ENCODE measurements at regions not wholly inside any gene's neighbourhood (a gene's known extent, or its start where the extent isn't known, plus 50 kb on each side); places are given as distances from the start of the nearest gene placed in this dataset.

DNA sequence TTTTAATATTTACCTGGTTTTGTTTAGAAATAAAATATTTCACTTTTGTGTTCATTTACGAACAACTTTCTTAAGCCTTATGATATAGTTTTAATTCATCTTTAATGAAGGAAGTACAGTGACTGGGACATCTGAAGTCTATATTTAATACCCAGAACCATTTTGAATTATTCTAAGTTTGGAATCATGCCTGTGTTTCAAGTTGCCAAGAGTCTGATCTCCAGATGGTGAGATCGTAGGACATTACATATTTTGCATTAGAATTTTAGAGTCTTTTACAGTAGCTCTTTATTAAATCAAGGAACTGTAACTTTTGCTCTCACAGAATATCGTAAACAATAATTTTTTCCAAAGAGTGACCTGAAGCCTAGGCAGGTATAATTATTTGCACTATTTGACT lies 420.7 kb downstream of the SI start:
- Histone ChIP-seq H3K18ac (ENCODE audit: insufficient read length, low read depth, low read length) (no peak overlapping the region), H3K56ac (ENCODE audit: insufficient read length, low read depth, low read length) (no peak overlapping the region), H3K27me3 (ENCODE audit: insufficient read depth, low read length) (no peaks in the 10 kb centered on the region), H4K20me1 (ENCODE audit: control insufficient read depth, insufficient read depth, insufficient read length) (no peaks in the 10 kb centered on the region), H2BK20ac (ENCODE audit: low read depth, low read length, poor library complexity, severe bottlenecking) (no peak overlapping the region), H2BK120ac (ENCODE audit: low read depth, low read length, poor library complexity, severe bottlenecking) (no peak overlapping the region), H3K23ac (ENCODE audit: insufficient read length, low read depth, low read length) (no peak overlapping the region), H2AK5ac (ENCODE audit: insufficient read length, low read length) (no peak overlapping the region), H3K9me3 (ENCODE audit: control insufficient read depth, low read depth, low read length) (no peaks in the 10 kb centered on the region), H3K79me1 (ENCODE audit: insufficient read depth, low read depth, low read length, poor library complexity, severe bottlenecking) (no peaks in the 10 kb centered on the region), H3K14ac (ENCODE audit: insufficient read depth, low read length) (no peak overlapping the region), H2BK15ac (ENCODE audit: low read depth, low read length) (no peak overlapping the region), H3K4me1 (ENCODE audit: insufficient read depth, low read length) (no peaks in the 10 kb centered on the region), H3K23me2 (ENCODE audit: insufficient read length, low read depth, low read length, poor library complexity, severe bottlenecking) (no peaks in the 10 kb centered on the region), H3K27ac (ENCODE audit: insufficient read length, low read depth, low read length) (no peak overlapping the region), H2BK12ac (ENCODE audit: insufficient read length, low read depth, low read length) (no peak overlapping the region), H2AFZ (ENCODE audit: low read length) (no peak overlapping the region), H4K91ac (ENCODE audit: insufficient read length, low read depth, low read length) (no peak overlapping the region), H2BK5ac (ENCODE audit: insufficient read length, low read length) (no peak overlapping the region), H3T11ph (ENCODE audit: low read length) (no peak overlapping the region), H3K9ac (ENCODE audit: extremely low read depth, insufficient read length, low read length) (no peak overlapping the region), H3K4me2 (ENCODE audit: insufficient read depth, insufficient read length, low read length) (no peak overlapping the region), H3K4ac (ENCODE audit: low read depth, low read length) (no peak overlapping the region), H4K5ac (ENCODE audit: insufficient read length, low read depth, low read length) (no peak overlapping the region), H3K79me2 (ENCODE audit: insufficient read depth, low read length) (no peaks in the 10 kb centered on the region), H4K8ac (replicated peaks; ENCODE audit: insufficient read length, low read depth, low read length) (no peak overlapping the region)
- no peak for DNase-seq
- no peak overlapping the region for H3K27ac Mint-ChIP-seq
- H3K27me3 Mint-ChIP-seq (ENCODE audit: low read depth): no peaks in the 10 kb centered on the region
- H3K4me1 Mint-ChIP-seq: no peaks in the 10 kb centered on the region
- WGBS (ENCODE audit: extremely low coverage, insufficient read length, low lambda C conversion rate): no CpG with 5 or more reads among the region's 3 CpGs
- H3K9me3 Mint-ChIP-seq: no peaks in the 10 kb centered on the region
- TF ChIP-seq, protein P1, sequence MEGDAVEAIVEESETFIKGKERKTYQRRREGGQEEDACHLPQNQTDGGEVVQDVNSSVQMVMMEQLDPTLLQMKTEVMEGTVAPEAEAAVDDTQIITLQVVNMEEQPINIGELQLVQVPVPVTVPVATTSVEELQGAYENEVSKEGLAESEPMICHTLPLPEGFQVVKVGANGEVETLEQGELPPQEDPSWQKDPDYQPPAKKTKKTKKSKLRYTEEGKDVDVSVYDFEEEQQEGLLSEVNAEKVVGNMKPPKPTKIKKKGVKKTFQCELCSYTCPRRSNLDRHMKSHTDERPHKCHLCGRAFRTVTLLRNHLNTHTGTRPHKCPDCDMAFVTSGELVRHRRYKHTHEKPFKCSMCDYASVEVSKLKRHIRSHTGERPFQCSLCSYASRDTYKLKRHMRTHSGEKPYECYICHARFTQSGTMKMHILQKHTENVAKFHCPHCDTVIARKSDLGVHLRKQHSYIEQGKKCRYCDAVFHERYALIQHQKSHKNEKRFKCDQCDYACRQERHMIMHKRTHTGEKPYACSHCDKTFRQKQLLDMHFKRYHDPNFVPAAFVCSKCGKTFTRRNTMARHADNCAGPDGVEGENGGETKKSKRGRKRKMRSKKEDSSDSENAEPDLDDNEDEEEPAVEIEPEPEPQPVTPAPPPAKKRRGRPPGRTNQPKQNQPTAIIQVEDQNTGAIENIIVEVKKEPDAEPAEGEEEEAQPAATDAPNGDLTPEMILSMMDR (conservative IDR thresholded peaks at IDR 0.05): no peak
- no peaks in the 10 kb centered on the region for H3K36me3 Mint-ChIP-seq (ENCODE audit: insufficient read depth in 1 of 3, low read depth in 3 of 3)
- no peak overlapping the region for H3K4me3 Mint-ChIP-seq
